ENCODE measurements at regions not wholly inside any gene's neighbourhood (a gene's known extent, or its start where the extent isn't known, plus 50 kb on each side); places are given as distances from the start of the nearest gene placed in this dataset.

DNA sequence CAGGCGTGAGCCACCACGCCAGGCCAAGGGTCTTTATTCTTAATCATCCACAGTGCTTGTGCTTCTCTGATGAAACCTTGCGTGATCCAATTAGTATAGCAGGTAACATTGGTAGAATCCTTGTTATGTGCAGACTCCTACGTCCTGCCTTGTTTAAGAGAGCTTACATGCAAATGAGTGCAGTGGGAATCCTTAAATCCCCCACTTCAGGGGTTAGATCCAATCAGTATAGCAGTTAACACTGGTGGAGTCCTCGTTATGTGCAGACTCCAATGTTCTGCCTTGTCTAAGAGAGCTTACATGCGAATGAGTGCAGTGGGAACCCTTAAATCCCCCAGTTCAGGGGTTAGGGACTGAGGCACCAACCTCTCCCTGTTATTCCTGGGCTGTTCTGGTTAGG lies 193.4 kb downstream of the SEMA6A start:
- H3K79me2 ChIP-seq (ENCODE audit: insufficient read depth), result no peaks in the 10 kb centered on the region
- H3K9me3 ChIP-seq, result no peaks in the 10 kb centered on the region
- no peaks in the 10 kb centered on the region for H3K27me3 ChIP-seq (ENCODE audit: insufficient read depth)
- no peak overlapping the region for H2AFZ ChIP-seq (ENCODE audit: low read depth)
- TF ChIP-seq TAF1 (IDR thresholded peaks at IDR 0.05; ENCODE audit: borderline replicate concordance, low read depth, low read length) (no peak), RCOR1 (IDR thresholded peaks at IDR 0.05; ENCODE audit: low read length) (no peak), SMC3 (IDR thresholded peaks at IDR 0.05; ENCODE audit: low read depth, low read length) (no peak), TEAD4 (IDR thresholded peaks at IDR 0.05; ENCODE audit: borderline replicate concordance, insufficient read depth) (no peak)
- TF ChIP-seq, protein P1, sequence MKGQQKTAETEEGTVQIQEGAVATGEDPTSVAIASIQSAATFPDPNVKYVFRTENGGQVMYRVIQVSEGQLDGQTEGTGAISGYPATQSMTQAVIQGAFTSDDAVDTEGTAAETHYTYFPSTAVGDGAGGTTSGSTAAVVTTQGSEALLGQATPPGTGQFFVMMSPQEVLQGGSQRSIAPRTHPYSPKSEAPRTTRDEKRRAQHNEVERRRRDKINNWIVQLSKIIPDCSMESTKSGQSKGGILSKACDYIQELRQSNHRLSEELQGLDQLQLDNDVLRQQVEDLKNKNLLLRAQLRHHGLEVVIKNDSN (IDR thresholded peaks at IDR 0.05; ENCODE audit: borderline replicate concordance, low read depth), result no peak
- TF ChIP-seq, protein P2, sequence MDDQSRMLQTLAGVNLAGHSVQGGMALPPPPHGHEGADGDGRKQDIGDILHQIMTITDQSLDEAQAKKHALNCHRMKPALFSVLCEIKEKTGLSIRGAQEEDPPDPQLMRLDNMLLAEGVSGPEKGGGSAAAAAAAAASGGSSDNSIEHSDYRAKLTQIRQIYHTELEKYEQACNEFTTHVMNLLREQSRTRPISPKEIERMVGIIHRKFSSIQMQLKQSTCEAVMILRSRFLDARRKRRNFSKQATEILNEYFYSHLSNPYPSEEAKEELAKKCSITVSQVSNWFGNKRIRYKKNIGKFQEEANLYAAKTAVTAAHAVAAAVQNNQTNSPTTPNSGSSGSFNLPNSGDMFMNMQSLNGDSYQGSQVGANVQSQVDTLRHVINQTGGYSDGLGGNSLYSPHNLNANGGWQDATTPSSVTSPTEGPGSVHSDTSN (IDR thresholded peaks at IDR 0.05), result no peak
- no peaks in the 10 kb centered on the region for H4K20me1 ChIP-seq (ENCODE audit: insufficient read depth)
- CTCF ChIA-PET, result interaction anchor here (1.0 kb wide), 1 partner anchor 11 kb away, joined by 3 read pairs; no protein-coding TSS in a partner anchor
- no peaks in the 10 kb centered on the region for H3K36me3 ChIP-seq (replicated peaks in 1 of 2; ENCODE audit: control insufficient read depth in 1 of 2, insufficient read depth in 2 of 2, low read length in 1 of 2)
- H3K4me3 ChIP-seq (ENCODE audit: low read depth in 2 of 2, low read length in 1 of 2), result no peak overlapping the region
- peaks cover 0 to 13% of the 10 kb centered on the region in 2 experiments; a peak in 1 of 4 replicates for H3K4me1 ChIP-seq (ENCODE audit: control insufficient read depth in 1 of 2, insufficient read depth in 2 of 2, low read depth in 1 of 2, low read length in 1 of 2)
- POLR2A ChIA-PET, result no interaction called here
- no peaks in the 10 kb centered on the region for H3K9me2 ChIP-seq
- H3F3A ChIP-seq (replicated peaks; ENCODE audit: insufficient read depth), result no peaks in the 10 kb centered on the region
- WGBS (ENCODE audit: low lambda C conversion rate), result 87% methylated on average over 6 of the region's 6 CpGs
- no peak overlapping the region for H3K27ac ChIP-seq (ENCODE audit: low read depth in 2 of 2, low read length in 1 of 2)
- no peak for DNase-seq
- H3K9ac ChIP-seq, result no peak overlapping the region
- H3K4me2 ChIP-seq, result no peak overlapping the region

DNA sequence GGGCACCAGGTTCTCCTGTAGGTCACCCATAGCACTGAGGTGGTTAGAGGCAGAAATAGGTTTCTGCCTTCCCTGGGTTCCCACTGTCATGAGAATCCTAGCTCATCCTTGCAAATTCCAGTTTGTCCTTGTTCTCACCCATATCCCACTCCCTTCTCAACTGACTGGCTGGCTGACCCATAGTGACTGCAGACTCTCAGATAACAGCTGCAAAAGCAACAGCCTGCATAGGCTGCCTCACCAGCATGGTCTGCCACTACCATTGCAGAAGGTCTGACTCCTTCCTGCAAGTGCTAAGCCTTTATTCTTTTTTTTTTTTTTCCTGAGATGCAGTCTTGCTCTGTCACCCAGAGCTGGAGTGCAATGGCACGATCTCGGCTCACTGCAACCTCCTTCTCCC lies 194.0 kb downstream of the SEMA6A start:
- Histone ChIP-seq H3K4me1 (ENCODE audit: control insufficient read depth in 1 of 2, insufficient read depth in 2 of 2, low read depth in 1 of 2, low read length in 1 of 2) (peaks cover 0 to 13% of the 10 kb centered on the region in 2 experiments; a peak in 1 of 4 replicates), H3K9me3 (no peaks in the 10 kb centered on the region), H3K9ac (no peak overlapping the region), H3K4me3 (ENCODE audit: low read depth in 2 of 2, low read length in 1 of 2) (no peak overlapping the region), H3F3A (replicated peaks; ENCODE audit: insufficient read depth) (no peaks in the 10 kb centered on the region), H3K27me3 (ENCODE audit: insufficient read depth) (no peaks in the 10 kb centered on the region), H3K27ac (ENCODE audit: low read depth in 2 of 2, low read length in 1 of 2) (no peak overlapping the region), H3K79me2 (ENCODE audit: insufficient read depth) (no peaks in the 10 kb centered on the region), H2AFZ (ENCODE audit: low read depth) (no peak overlapping the region), H3K9me2 (no peaks in the 10 kb centered on the region), H4K20me1 (ENCODE audit: insufficient read depth) (no peaks in the 10 kb centered on the region), H3K4me2 (no peak overlapping the region), H3K36me3 (replicated peaks in 1 of 2; ENCODE audit: control insufficient read depth in 1 of 2, insufficient read depth in 2 of 2, low read length in 1 of 2) (no peaks in the 10 kb centered on the region)
- POLR2A ChIA-PET, result no interaction called here
- no peak for DNase-seq
- 85% methylated on average over 2 of the region's 2 CpGs for WGBS (ENCODE audit: low lambda C conversion rate)
- TF ChIP-seq NRF1 (IDR thresholded peaks at IDR 0.05; ENCODE audit: low read depth, low read length) (no peak), POLR2AphosphoS5 (IDR thresholded peaks at IDR 0.05; ENCODE audit: low read depth, low read length) (no peak), JUND (IDR thresholded peaks at IDR 0.05) (no peak), GABPA (IDR thresholded peaks at IDR 0.05; ENCODE audit: low read depth) (no peak), GATA2 (CRISPR knock-in tag; IDR thresholded peaks at IDR 0.05) (no peak), SIN3A (IDR thresholded peaks at IDR 0.05; ENCODE audit: borderline replicate concordance, low read depth, low read length) (no peak), FOXJ3 (CRISPR knock-in tag; IDR thresholded peaks at IDR 0.05) (no peak), RAD21 (IDR thresholded peaks at IDR 0.05; ENCODE audit: low read length) (no peak), RFX5 (IDR thresholded peaks at IDR 0.05; ENCODE audit: low read length) (no peak), NFIC (IDR thresholded peaks at IDR 0.05; ENCODE audit: borderline replicate concordance) (no peak), YY1 (IDR thresholded peaks at IDR 0.05; ENCODE audit: low read depth) (no peak), MXI1 (IDR thresholded peaks at IDR 0.05; ENCODE audit: low read depth, low read length) (no peak)
- TF ChIP-seq, protein P1 (IDR thresholded peaks at IDR 0.05; ENCODE audit: borderline replicate concordance, low read depth), result no peak
- TF ChIP-seq, protein P3, sequence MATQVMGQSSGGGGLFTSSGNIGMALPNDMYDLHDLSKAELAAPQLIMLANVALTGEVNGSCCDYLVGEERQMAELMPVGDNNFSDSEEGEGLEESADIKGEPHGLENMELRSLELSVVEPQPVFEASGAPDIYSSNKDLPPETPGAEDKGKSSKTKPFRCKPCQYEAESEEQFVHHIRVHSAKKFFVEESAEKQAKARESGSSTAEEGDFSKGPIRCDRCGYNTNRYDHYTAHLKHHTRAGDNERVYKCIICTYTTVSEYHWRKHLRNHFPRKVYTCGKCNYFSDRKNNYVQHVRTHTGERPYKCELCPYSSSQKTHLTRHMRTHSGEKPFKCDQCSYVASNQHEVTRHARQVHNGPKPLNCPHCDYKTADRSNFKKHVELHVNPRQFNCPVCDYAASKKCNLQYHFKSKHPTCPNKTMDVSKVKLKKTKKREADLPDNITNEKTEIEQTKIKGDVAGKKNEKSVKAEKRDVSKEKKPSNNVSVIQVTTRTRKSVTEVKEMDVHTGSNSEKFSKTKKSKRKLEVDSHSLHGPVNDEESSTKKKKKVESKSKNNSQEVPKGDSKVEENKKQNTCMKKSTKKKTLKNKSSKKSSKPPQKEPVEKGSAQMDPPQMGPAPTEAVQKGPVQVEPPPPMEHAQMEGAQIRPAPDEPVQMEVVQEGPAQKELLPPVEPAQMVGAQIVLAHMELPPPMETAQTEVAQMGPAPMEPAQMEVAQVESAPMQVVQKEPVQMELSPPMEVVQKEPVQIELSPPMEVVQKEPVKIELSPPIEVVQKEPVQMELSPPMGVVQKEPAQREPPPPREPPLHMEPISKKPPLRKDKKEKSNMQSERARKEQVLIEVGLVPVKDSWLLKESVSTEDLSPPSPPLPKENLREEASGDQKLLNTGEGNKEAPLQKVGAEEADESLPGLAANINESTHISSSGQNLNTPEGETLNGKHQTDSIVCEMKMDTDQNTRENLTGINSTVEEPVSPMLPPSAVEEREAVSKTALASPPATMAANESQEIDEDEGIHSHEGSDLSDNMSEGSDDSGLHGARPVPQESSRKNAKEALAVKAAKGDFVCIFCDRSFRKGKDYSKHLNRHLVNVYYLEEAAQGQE (IDR thresholded peaks at IDR 0.05; ENCODE audit: low read depth, low read length), result no peak
- TF ChIP-seq, protein P4, sequence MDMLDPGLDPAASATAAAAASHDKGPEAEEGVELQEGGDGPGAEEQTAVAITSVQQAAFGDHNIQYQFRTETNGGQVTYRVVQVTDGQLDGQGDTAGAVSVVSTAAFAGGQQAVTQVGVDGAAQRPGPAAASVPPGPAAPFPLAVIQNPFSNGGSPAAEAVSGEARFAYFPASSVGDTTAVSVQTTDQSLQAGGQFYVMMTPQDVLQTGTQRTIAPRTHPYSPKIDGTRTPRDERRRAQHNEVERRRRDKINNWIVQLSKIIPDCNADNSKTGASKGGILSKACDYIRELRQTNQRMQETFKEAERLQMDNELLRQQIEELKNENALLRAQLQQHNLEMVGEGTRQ (IDR thresholded peaks at IDR 0.05; ENCODE audit: borderline replicate concordance, low read depth, low read length), result no peak
- CTCF ChIA-PET, result interaction anchor here (1.0 kb wide), 1 partner anchor 11 kb away, joined by 3 read pairs; no protein-coding TSS in a partner anchor

All from SK-N-SH (cell line).